Pancreas (tissue), 10 donors: ENCODE measurements at regions not wholly inside any gene's neighbourhood (a gene's known extent, or its start where the extent isn't known, plus 50 kb on each side); places are given as distances from the start of the nearest gene placed in this dataset.

Experiments used
- ATAC-seq, 4 donors: fragments of 200-7000 bp; cut with Tn5 transposase; one replicate each; pipeline versions ENCODE4 v1.8.0 to v1.9.1; 2020; ENCODE audit warnings: mild to moderate bottlenecking in 4 of 4, moderate library complexity in 4 of 4
- DNase-seq, 6 donors: peaks; one replicate each; pipeline ENCODE4 v3.0.0-alpha.2; 2020
- FAIRE-seq: peaks from 2 replicates; lab custom pipeline; 2012; peaks lifted over from hg19 to GRCh38; lab: Jason Lieb, UNC
- H3K27ac ChIP-seq, 4 donors: fragments of 200-600 bp; sonication (generic); 1 replicate in 3 of 4; 2 replicates in 1 of 4; pipeline versions ENCODE4 v1.5.0 to v1.8.0; 2020
- H3K27me3 ChIP-seq, 4 donors: fragments of 200-600 bp; one replicate each; pipeline ENCODE4 v1.8.0; 2021
- H3K36me3 ChIP-seq, 3 donors: fragments of 200-600 bp; sonication (generic) in 1 of 3; one replicate each; pipeline versions ENCODE4 v1.5.0 to v1.8.0; 2020 to 2021
- H3K4me1 ChIP-seq, 3 donors: fragments of 200-600 bp; one replicate each; pipeline ENCODE4 v1.8.0; 2021
- H3K4me3 ChIP-seq, 4 donors: fragments of 200-600 bp; sonication (generic) in 2 of 4; one replicate each; pipeline versions ENCODE4 v1.5.0 to v1.8.0; 2020 to 2021
- H3K9me3 ChIP-seq, 4 donors: fragments of 200-600 bp; one replicate each; pipeline ENCODE4 v1.8.0; 2021
- WGBS, 2 donors: extraction: QIAGEN DNeasy Blood & Tissue Kit; methylation state at CpG; one replicate each; pipeline ENCODE4 v1.1.7; 2013; 5-methylcytosine and 5-hydroxymethylcytosine counted together
- intact Hi-C, 3 donors: fragments of 100-400 bp; cut with DNase I; formaldehyde crosslinking; loops; one replicate each; pipeline versions ENCODE4 v1.11.1 to v1.14.2; 2022
- TF ChIP-seq, protein P1 (sequence below), 4 donors: fragments of 200-600 bp; sonication (generic) in 3 of 4; IDR thresholded peaks; one replicate each; pipeline versions ENCODE4 v1.5.0 to v1.8.0; 2021; ENCODE audit warnings: antibody characterized with exemption in 4 of 4
- donor health status: healthy with polysubstance abuse.
- donor health status: DM: no; HTN: no; CAD: no; lungs with moderate emphysema.
- donor health status: DM: no; HTN: no; CAD: no.
- donor health status: control.
- donor health status: control.
- donor health status: Bipolar disorder and iron deficiency.
- donor health status: DM: yes; HTN: yes; CAD: no.
- donor health status: DM: no; HTN: no; CAD: no.
- donor health status: DM: no; HTN: no; CAD: no.
- donor health status: DM: yes; HTN: yes; CAD: no.

- ATAC-seq = no peak
- DNase-seq = no peak
- intact Hi-C loops = no loop called here
- Histone ChIP-seq H3K4me1 (no peaks in the 10 kb centered on the region), H3K4me3 (no peak overlapping the region), H3K9me3 (no peaks in the 10 kb centered on the region), H3K27me3 (no peaks in the 10 kb centered on the region), H3K36me3 (no peaks in the 10 kb centered on the region), H3K27ac (no peak overlapping the region)
- TF ChIP-seq, protein P1, sequence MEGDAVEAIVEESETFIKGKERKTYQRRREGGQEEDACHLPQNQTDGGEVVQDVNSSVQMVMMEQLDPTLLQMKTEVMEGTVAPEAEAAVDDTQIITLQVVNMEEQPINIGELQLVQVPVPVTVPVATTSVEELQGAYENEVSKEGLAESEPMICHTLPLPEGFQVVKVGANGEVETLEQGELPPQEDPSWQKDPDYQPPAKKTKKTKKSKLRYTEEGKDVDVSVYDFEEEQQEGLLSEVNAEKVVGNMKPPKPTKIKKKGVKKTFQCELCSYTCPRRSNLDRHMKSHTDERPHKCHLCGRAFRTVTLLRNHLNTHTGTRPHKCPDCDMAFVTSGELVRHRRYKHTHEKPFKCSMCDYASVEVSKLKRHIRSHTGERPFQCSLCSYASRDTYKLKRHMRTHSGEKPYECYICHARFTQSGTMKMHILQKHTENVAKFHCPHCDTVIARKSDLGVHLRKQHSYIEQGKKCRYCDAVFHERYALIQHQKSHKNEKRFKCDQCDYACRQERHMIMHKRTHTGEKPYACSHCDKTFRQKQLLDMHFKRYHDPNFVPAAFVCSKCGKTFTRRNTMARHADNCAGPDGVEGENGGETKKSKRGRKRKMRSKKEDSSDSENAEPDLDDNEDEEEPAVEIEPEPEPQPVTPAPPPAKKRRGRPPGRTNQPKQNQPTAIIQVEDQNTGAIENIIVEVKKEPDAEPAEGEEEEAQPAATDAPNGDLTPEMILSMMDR (IDR thresholded peaks at IDR 0.05) = no peak
- FAIRE-seq = no peak
Measured at GRCh38 chr11:112806256-112806655, 155.0 kb upstream of the NCAM1 start.

DNA sequence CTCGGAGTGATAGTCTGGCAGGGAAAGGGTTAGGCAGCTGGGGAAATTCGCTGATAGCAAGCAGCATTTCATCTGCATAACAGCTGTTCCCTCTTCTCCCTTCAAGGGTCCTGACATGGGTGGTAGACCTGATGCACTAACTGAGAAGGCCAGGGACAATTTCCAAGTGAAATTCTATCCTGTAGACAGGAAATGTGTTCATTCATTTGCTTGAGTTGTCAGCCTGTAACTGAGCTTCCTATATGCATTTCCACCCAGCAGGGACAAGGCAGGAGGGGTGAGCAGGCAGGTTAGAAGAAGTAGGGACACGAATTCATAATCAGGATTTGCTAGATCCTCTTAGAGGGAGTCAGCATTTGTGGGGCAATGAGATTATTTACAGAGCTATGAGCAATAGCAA is 154.3 kb upstream of the NCAM1 start:
- TF ChIP-seq, protein P1 (IDR thresholded peaks at IDR 0.05) = no peak
- ATAC-seq (no peak), FAIRE-seq (no peak), DNase-seq (no peak)
- Histone ChIP-seq H3K27ac (no peak overlapping the region), H3K27me3 (no peaks in the 10 kb centered on the region), H3K4me1 (no peaks in the 10 kb centered on the region), H3K4me3 (no peak overlapping the region), H3K9me3 (no peaks in the 10 kb centered on the region), H3K36me3 (no peaks in the 10 kb centered on the region)
- WGBS, 2 donors = 21 to 26% methylated on average over 3 of the region's 3 CpGs
- intact Hi-C loops = no loop called here

- Histone ChIP-seq H3K27me3 (no peaks in the 10 kb centered on the region), H3K4me3 (no peak overlapping the region), H3K9me3 (no peaks in the 10 kb centered on the region), H3K36me3 (no peaks in the 10 kb centered on the region), H3K4me1 (no peaks in the 10 kb centered on the region), H3K27ac (no peak overlapping the region)
- ATAC-seq (no peak), DNase-seq (no peak), FAIRE-seq (no peak)
- WGBS, 2 donors = 37 to 51% methylated on average over 2 of the region's 2 CpGs
- intact Hi-C loops = no loop called here
- TF ChIP-seq, protein P1 (IDR thresholded peaks at IDR 0.05) = no peak
Measured at GRCh38 chr11:112809429-112809828, 151.8 kb upstream of the NCAM1 start.

DNA sequence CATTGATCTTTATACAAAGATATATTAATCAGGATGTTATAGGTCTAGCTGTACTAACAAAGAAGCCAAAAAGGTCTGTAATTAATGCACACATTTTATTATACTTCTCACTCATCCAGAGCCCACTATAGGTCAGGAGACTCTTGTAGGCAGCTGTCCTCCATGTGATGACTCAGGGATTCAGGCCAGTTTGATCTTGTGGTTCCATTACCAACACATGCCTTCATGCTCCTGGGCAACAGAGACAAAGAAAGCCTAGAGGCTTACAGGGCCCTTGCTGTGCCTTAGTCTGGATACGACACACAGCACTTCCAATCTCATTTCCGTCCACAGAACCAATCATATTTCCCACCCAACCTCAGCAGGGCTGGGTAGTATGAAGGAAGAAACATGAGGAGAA is 150.3 kb upstream of the NCAM1 start:
- intact Hi-C loops = no loop called here
- H3K36me3 ChIP-seq = no peaks in the 10 kb centered on the region
- WGBS, 2 donors = 33 to 70% methylated on average over 2 of the region's 2 CpGs
- TF ChIP-seq, protein P1 (IDR thresholded peaks at IDR 0.05) = no peak
- ATAC-seq (no peak), DNase-seq (no peak), FAIRE-seq (no peak)
- H3K27me3 ChIP-seq = no peaks in the 10 kb centered on the region
- H3K27ac ChIP-seq = no peak overlapping the region
- no peak overlapping the region for H3K4me3 ChIP-seq
- H3K9me3 ChIP-seq = no peaks in the 10 kb centered on the region
- no peaks in the 10 kb centered on the region for H3K4me1 ChIP-seq

- intact Hi-C loops = no loop called here
- no peak overlapping the region for H3K27ac ChIP-seq
- no peak for ATAC-seq
- no peaks in the 10 kb centered on the region for H3K4me1 ChIP-seq
- FAIRE-seq = no peak
- no peak for DNase-seq
- TF ChIP-seq, protein P1 (IDR thresholded peaks at IDR 0.05) = no peak
- no peaks in the 10 kb centered on the region for H3K27me3 ChIP-seq
- no peaks in the 10 kb centered on the region for H3K9me3 ChIP-seq
- H3K4me3 ChIP-seq = no peak overlapping the region
- WGBS, 2 donors = 74 to 82% methylated on average over 4 of the region's 4 CpGs
- H3K36me3 ChIP-seq = no peaks in the 10 kb centered on the region
Measured at GRCh38 chr11:112811783-112812182, 149.4 kb upstream of the NCAM1 start.
